Endothelial cell of umbilical vein (primary cell): ENCODE measurements at regions not wholly inside any gene's neighbourhood (a gene's known extent, or its start where the extent isn't known, plus 50 kb on each side); places are given as distances from the start of the nearest gene placed in this dataset.

ENCODE experiments used
- BruUV-seq: library from RNA; stranded (reverse); fragments of 400-500 nt; replicated peaks from 2 replicates; lab custom pipeline; 2021; lab: Mats Ljungman, UMichigan
- CTCF ChIA-PET: fragments of 300-600, 350-600 bp; sonication (Branson Sonifier 250); formaldehyde crosslinking; loops from one replicate; lab custom pipeline; 2021; ENCODE audit warnings: antibody characterized with exemption, inconsistent platforms; lab: Charles Lee
- POLR2A ChIA-PET: fragments of 300-600, 350-600 bp; sonication (Branson Sonifier 250); formaldehyde crosslinking; loops from one replicate; lab custom pipeline; 2021; ENCODE audit warnings: antibody characterized with exemption, inconsistent platforms; lab: Charles Lee
- DNase-seq: peaks from one replicate; pipeline ENCODE4 v3.0.0-alpha.2; 2011; ENCODE audit warnings: low read depth, low spot score
- FAIRE-seq: peaks from 2 replicates; lab custom pipeline; 2011; peaks lifted over from hg19 to GRCh38; lab: Jason Lieb, UNC
- H2AFZ ChIP-seq: 2 replicates; pipeline ENCODE4 v1.6.0; 2012; ENCODE audit warnings: low read depth, low read length, control low read depth, inconsistent platforms
- H3K27ac ChIP-seq: 2 replicates; pipeline ENCODE4 v1.5.1; 2011; ENCODE audit warnings: low read depth, mild to moderate bottlenecking, control low read depth, low read length, moderate library complexity; ENCODE audit not compliant: insufficient read depth
- H3K27me3 ChIP-seq, 2 experiments: 2 replicates each; pipeline versions ENCODE4 v1.6.0 to v1.6.1; 2011; ENCODE audit warnings: low read length in 2 of 2, mixed read lengths in 1 of 2; ENCODE audit not compliant: control insufficient read depth in 2 of 2, insufficient read depth in 2 of 2
- H3K36me3 ChIP-seq, 2 experiments: 2 replicates in 1 of 2; 3 replicates in 1 of 2; pipeline ENCODE4 v1.5.1; 2011; ENCODE audit warnings: low read length in 2 of 2, mild to moderate bottlenecking in 1 of 2, moderate library complexity in 1 of 2; ENCODE audit not compliant: control insufficient read depth in 2 of 2, insufficient read depth in 2 of 2; ENCODE audit errors: extremely low read depth in 1 of 2
- H3K4me1 ChIP-seq: 3 replicates; pipeline ENCODE4 v1.5.1; 2011; ENCODE audit warnings: mild to moderate bottlenecking, low read length; ENCODE audit not compliant: control insufficient read depth, insufficient read depth; ENCODE audit errors: extremely low read depth
- H3K4me2 ChIP-seq: 2 replicates; pipeline ENCODE4 v1.6.1; 2011; ENCODE audit warnings: low read length, control low read depth, mixed read lengths; ENCODE audit not compliant: insufficient read depth
- H3K4me3 ChIP-seq, 3 experiments: fragments of 200-600 bp in 1 of 3; sonication (generic), shearing (Covaris generic) in 1 of 3; replicated peaks in 1 of 3; 2 replicates each; pipeline ENCODE4 v1.5.1; 2011 to 2016; ENCODE audit warnings: control low read depth in 3 of 3, low read length in 3 of 3, mild to moderate bottlenecking in 2 of 3, inconsistent platforms in 1 of 3, low read depth in 1 of 3, moderate library complexity in 1 of 3; ENCODE audit not compliant: insufficient read depth in 1 of 3
- H3K79me2 ChIP-seq: 2 replicates; pipeline ENCODE4 v1.6.0; 2012; ENCODE audit warnings: low read length, inconsistent platforms; ENCODE audit not compliant: control insufficient read depth, insufficient read depth
- H3K9ac ChIP-seq: replicated peaks from 2 replicates; pipeline ENCODE3; 2011; ENCODE audit warnings: low read length, control low read depth; ENCODE audit not compliant: insufficient read depth; ENCODE audit errors: extremely low read depth
- H3K9me1 ChIP-seq: replicated peaks from 3 replicates; pipeline ENCODE4 v1.6.0; 2011; ENCODE audit warnings: mild to moderate bottlenecking, low read length; ENCODE audit not compliant: control insufficient read depth, insufficient read depth; ENCODE audit errors: extremely low read depth
- H3K9me3 ChIP-seq: replicated peaks from 2 replicates; pipeline ENCODE4 v1.5.1; 2012; ENCODE audit warnings: low read length, inconsistent platforms; ENCODE audit not compliant: control insufficient read depth, insufficient read depth
- H4K20me1 ChIP-seq: replicated peaks from 2 replicates; pipeline ENCODE3; 2011; ENCODE audit warnings: mild to moderate bottlenecking, low read length; ENCODE audit not compliant: control insufficient read depth, insufficient read depth; ENCODE audit errors: extremely low read depth
- EZH2 ChIP-seq: IDR thresholded peaks from 2 replicates; pipeline ENCODE4 v1.6.1; 2012; ENCODE audit warnings: borderline replicate concordance, low read depth, mild to moderate bottlenecking, moderate library complexity, low read length, inconsistent platforms; ENCODE audit not compliant: severe bottlenecking
- FOS ChIP-seq: IDR thresholded peaks from 2 replicates; pipeline ENCODE4 v1.6.1; 2011; ENCODE audit warnings: mild to moderate bottlenecking, low read length, moderate library complexity, borderline replicate concordance; ENCODE audit not compliant: insufficient read depth
- GATA2 ChIP-seq: IDR thresholded peaks from 2 replicates; pipeline ENCODE4 v1.7.0; 2011; ENCODE audit warnings: low read depth, mild to moderate bottlenecking, moderate library complexity, mixed read lengths, low read length; ENCODE audit not compliant: insufficient read length, insufficient read depth
- JUN ChIP-seq: IDR thresholded peaks from 2 replicates; pipeline ENCODE4 v1.6.1; 2011; ENCODE audit warnings: borderline replicate concordance, low read depth; ENCODE audit not compliant: insufficient read length, insufficient read depth
- MYC ChIP-seq: IDR thresholded peaks from one replicate; pipeline ENCODE4 v1.6.1; 2011; ENCODE audit warnings: mild to moderate bottlenecking, low read depth, low read length
- POLR2A ChIP-seq: IDR thresholded peaks from 2 replicates; pipeline ENCODE4 v1.6.1; 2012; ENCODE audit warnings: low read depth, mild to moderate bottlenecking, control low read depth, low read length
- POLR2AphosphoS5 ChIP-seq: IDR thresholded peaks from 2 replicates; pipeline ENCODE4 v1.6.1; 2012; ENCODE audit warnings: low read depth, mild to moderate bottlenecking, control low read depth, low read length, moderate library complexity; ENCODE audit not compliant: insufficient read depth
- dilution Hi-C: fragments of 300-500 bp; cut with MboI; formaldehyde crosslinking; loops from one replicate; pipeline ENCODE4 v1.15.0; 2019; ENCODE audit warnings: low sequenced_read_pairs; ENCODE audit not compliant: extremely low pct_ligation_motif_present
- intact Hi-C: fragments of 100-400 bp; cut with micrococcal nuclease; formaldehyde crosslinking; loops from one replicate; pipeline ENCODE4 v1.10.0; 2022
- TF ChIP-seq, protein P1 (sequence below), 2 donors: IDR thresholded peaks; 1 replicate in 1 of 2; 2 replicates in 1 of 2; pipeline ENCODE4 v1.5.1; 2011; ENCODE audit warnings: low read length in 2 of 2, mild to moderate bottlenecking in 2 of 2, moderate library complexity in 2 of 2, control low read depth in 1 of 2, inconsistent platforms in 1 of 2, low read depth in 1 of 2; ENCODE audit not compliant: insufficient read depth in 1 of 2; ENCODE audit errors: extremely low read depth in 1 of 2
- TF ChIP-seq, protein P2 (sequence below): IDR thresholded peaks from 2 replicates; pipeline ENCODE4 v1.6.1; 2011; ENCODE audit not compliant: insufficient read depth, insufficient read length

DNA sequence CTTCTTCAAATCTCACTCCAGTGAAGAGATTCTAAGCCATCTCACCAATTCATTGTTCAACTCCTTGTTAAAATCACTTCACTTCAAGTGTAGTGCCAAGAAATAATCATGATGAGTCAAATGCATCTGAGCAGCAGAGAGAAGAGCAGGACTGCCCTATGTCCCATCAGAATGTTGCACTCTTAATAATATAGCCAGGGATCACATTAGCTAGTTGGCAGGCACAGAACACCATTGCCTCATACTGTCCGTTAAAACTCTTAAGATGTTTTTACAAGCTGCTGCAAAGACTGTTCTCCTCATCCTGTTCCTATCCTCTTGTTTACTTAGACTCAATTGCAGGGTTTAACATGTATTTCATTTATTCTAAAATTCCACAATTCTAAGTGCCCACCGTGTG is 432.9 kb downstream of the PLPP3 start:
- POLR2A ChIA-PET, result no interaction called here
- Histone ChIP-seq H3K79me2 (no peaks in the 10 kb centered on the region), H3K4me3 (no peak overlapping the region), H3K4me2 (no peak overlapping the region), H3K36me3 (no peaks in the 10 kb centered on the region), H3K27ac (no peak overlapping the region), H3K9me3 (no peaks in the 10 kb centered on the region), H3K9me1 (no peaks in the 10 kb centered on the region), H2AFZ (no peak overlapping the region), H3K4me1 (peaks cover 16% of the 10 kb centered on the region), H3K9ac (no peak overlapping the region), H4K20me1 (no peaks in the 10 kb centered on the region), H3K27me3 (no peaks in the 10 kb centered on the region)
- DNase-seq (peak; percentile 37), FAIRE-seq (no peak)
- CTCF ChIA-PET, result interaction anchor here (1.0 to 1.4 kb wide), 3 partner anchors 13 to 253 kb away, joined by 3 to 5 read pairs (median 4); no protein-coding TSS in a partner anchor
- intact Hi-C loops, result no loop called here
- no peak for TF ChIP-seq POLR2AphosphoS5
- TF ChIP-seq, protein P1, sequence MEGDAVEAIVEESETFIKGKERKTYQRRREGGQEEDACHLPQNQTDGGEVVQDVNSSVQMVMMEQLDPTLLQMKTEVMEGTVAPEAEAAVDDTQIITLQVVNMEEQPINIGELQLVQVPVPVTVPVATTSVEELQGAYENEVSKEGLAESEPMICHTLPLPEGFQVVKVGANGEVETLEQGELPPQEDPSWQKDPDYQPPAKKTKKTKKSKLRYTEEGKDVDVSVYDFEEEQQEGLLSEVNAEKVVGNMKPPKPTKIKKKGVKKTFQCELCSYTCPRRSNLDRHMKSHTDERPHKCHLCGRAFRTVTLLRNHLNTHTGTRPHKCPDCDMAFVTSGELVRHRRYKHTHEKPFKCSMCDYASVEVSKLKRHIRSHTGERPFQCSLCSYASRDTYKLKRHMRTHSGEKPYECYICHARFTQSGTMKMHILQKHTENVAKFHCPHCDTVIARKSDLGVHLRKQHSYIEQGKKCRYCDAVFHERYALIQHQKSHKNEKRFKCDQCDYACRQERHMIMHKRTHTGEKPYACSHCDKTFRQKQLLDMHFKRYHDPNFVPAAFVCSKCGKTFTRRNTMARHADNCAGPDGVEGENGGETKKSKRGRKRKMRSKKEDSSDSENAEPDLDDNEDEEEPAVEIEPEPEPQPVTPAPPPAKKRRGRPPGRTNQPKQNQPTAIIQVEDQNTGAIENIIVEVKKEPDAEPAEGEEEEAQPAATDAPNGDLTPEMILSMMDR (IDR thresholded peaks at IDR 0.05; ENCODE audit: extremely low read depth in 1 of 2, insufficient read depth in 1 of 2, low read depth in 1 of 2, low read length in 2 of 2), result no peak
- TF ChIP-seq POLR2A, result no peak
- TF ChIP-seq GATA2, result no peak
- TF ChIP-seq JUN, result no peak
- no peak for TF ChIP-seq EZH2
- TF ChIP-seq FOS, result no peak
- TF ChIP-seq MYC, result no peak
- TF ChIP-seq, protein P2, sequence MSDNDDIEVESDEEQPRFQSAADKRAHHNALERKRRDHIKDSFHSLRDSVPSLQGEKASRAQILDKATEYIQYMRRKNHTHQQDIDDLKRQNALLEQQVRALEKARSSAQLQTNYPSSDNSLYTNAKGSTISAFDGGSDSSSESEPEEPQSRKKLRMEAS, result no peak
- dilution Hi-C loops, result no loop called here
- BruUV-seq, result no TSS peak
